Kidney (tissue), 13 donors: ENCODE measurements at regions not wholly inside any gene's neighbourhood (a gene's known extent, or its start where the extent isn't known, plus 50 kb on each side); places are given as distances from the start of the nearest gene placed in this dataset.
"Not testable (repeated sequence)": the region's sequence is repeated elsewhere in the genome, so short reads cannot be mapped to it uniquely, and the experiment has no call there.

Experiments
- DNase-seq, 5 donors: peaks; one replicate each; pipeline ENCODE4 v3.0.0-alpha.2; 2013 to 2020
- FAIRE-seq: peaks from 2 replicates; lab custom pipeline; 2012; peaks lifted over from hg19 to GRCh38; lab: Jason Lieb, UNC
- H3K27ac ChIP-seq, 2 donors: one replicate each; pipeline ENCODE4 v1.7.0; 2013; ENCODE audit warnings: low read depth in 2 of 2, low read length in 2 of 2, inconsistent platforms in 1 of 2
- H3K27me3 ChIP-seq: one replicate; pipeline ENCODE4 v1.7.1; 2013; ENCODE audit warnings: low read length, inconsistent platforms; ENCODE audit not compliant: control insufficient read depth, insufficient read depth
- H3K36me3 ChIP-seq, 3 donors: one replicate each; pipeline versions ENCODE4 v1.7.0 to v1.7.1; 2013; ENCODE audit warnings: low read length in 3 of 3, control low read depth in 1 of 3, inconsistent platforms in 1 of 3; ENCODE audit not compliant: insufficient read depth in 3 of 3, control insufficient read depth in 2 of 3
- H3K4me1 ChIP-seq, 3 donors: one replicate each; pipeline versions ENCODE4 v1.7.0 to v1.7.1; 2013; ENCODE audit warnings: low read length in 3 of 3, inconsistent platforms in 1 of 3, low read depth in 1 of 3; ENCODE audit not compliant: control insufficient read depth in 2 of 3, insufficient read depth in 2 of 3
- H3K4me3 ChIP-seq, 3 donors: one replicate each; pipeline versions ENCODE4 v1.7.0 to v1.8.1; 2013; ENCODE audit warnings: low read length in 3 of 3, control low read depth in 1 of 3, inconsistent platforms in 1 of 3
- H3K9ac ChIP-seq, 3 donors: one replicate each; pipeline versions ENCODE4 v1.7.0 to v1.7.1; 2013; ENCODE audit warnings: low read length in 3 of 3, control low read depth in 1 of 3, inconsistent platforms in 1 of 3
- H3K9me3 ChIP-seq, 3 donors: one replicate each; pipeline versions ENCODE4 v1.7.0 to v1.7.1; 2013; ENCODE audit warnings: low read length in 3 of 3, control low read depth in 1 of 3, inconsistent platforms in 1 of 3; ENCODE audit not compliant: control insufficient read depth in 2 of 3, insufficient read depth in 1 of 3
- CTCF ChIP-seq: IDR thresholded peaks from 3 replicates; pipeline ENCODE4 v1.5.1; 2012; ENCODE audit warnings: mild to moderate bottlenecking, moderate library complexity, borderline replicate concordance; ENCODE audit not compliant: insufficient read depth; ENCODE audit errors: extremely low read depth
- intact Hi-C: fragments of 100-400 bp; cut with DNase I; formaldehyde crosslinking; loops from one replicate; pipeline ENCODE4 v1.11.1; 2022
- donor health status: control.
- donor health status: control.
- donor health status: control.
- donor health status: control.
- donor health status: control.
- donor health status: DM: yes; HTN: yes; CAD: no.
- donor health status: Normal renal cell carcinoma (clear cell type).

GRCh38 chr12:131628766-131629448, 82.0 kb upstream of the SFSWAP start:
- Histone ChIP-seq H3K9me3 (no peaks in the 10 kb centered on the region), H3K9ac (no peak overlapping the region), H3K4me1 (no peaks in the 10 kb centered on the region), H3K36me3 (no peaks in the 10 kb centered on the region), H3K27me3 (no peaks in the 10 kb centered on the region), H3K27ac (no peak overlapping the region), H3K4me3 (no peak overlapping the region)
- DNase-seq = peak in 2 of 5 donors; percentile 28 to 48
- no peak for TF ChIP-seq CTCF
- FAIRE-seq = no peak
- intact Hi-C loops = no loop called here

- no peak overlapping the region for H3K27ac ChIP-seq
- no peak for FAIRE-seq
- H3K4me1 ChIP-seq = no peaks in the 10 kb centered on the region
- no peak overlapping the region for H3K4me3 ChIP-seq
- H3K36me3 ChIP-seq = no peaks in the 10 kb centered on the region
- no peaks in the 10 kb centered on the region for H3K27me3 ChIP-seq
- intact Hi-C loops = no loop called here
- no peaks in the 10 kb centered on the region for H3K9me3 ChIP-seq
- no peak for DNase-seq
- no peak overlapping the region for H3K9ac ChIP-seq
- TF ChIP-seq CTCF = no peak
These were observed 79.7 kb upstream of the SFSWAP start for GRCh38 chr12:131631230-131631629.

- FAIRE-seq, H3K4me3 ChIP-seq, intact Hi-C loops: not testable (repeated sequence)
These were observed 78.8 kb upstream of the SFSWAP start for GRCh38 chr12:131631889-131632651.

GRCh38 chr12:131632652-131633023, 78.3 kb upstream of the SFSWAP start:
- H3K9ac ChIP-seq, FAIRE-seq, H3K36me3 ChIP-seq, H3K27ac ChIP-seq, H3K4me3 ChIP-seq, H3K9me3 ChIP-seq, DNase-seq, intact Hi-C loops, H3K27me3 ChIP-seq, H3K4me1 ChIP-seq: not testable (repeated sequence)

More at GRCh38 chr12:131631889-131632651, 78.8 kb upstream of the SFSWAP start:
- not testable (repeated sequence) for H3K9me3 ChIP-seq, H3K27me3 ChIP-seq, H3K27ac ChIP-seq, H3K9ac ChIP-seq, H3K4me1 ChIP-seq, H3K36me3 ChIP-seq, DNase-seq

- H3K9me3 ChIP-seq, intact Hi-C loops, H3K4me3 ChIP-seq, H3K27me3 ChIP-seq, H3K27ac ChIP-seq, FAIRE-seq, H3K9ac ChIP-seq, H3K4me1 ChIP-seq, H3K36me3 ChIP-seq: not testable (repeated sequence)
- peak in 1 of 5 donors; percentile 57 for DNase-seq
These were observed 77.3 kb upstream of the SFSWAP start for GRCh38 chr12:131633610-131634009.
